Kidney epithelial cell (primary cell): ENCODE measurements at regions not wholly inside any gene's neighbourhood (a gene's known extent, or its start where the extent isn't known, plus 50 kb on each side); places are given as distances from the start of the nearest gene placed in this dataset.
A peak's percentile ranks its signal among the peaks of the same experiment; 100 is the strongest.
"Not testable (repeated sequence)": the region's sequence is repeated elsewhere in the genome, so short reads cannot be mapped to it uniquely, and the experiment has no call there.

Source experiments
- DNase-seq: peaks from one replicate; pipeline ENCODE4 v3.0.0-alpha.2; 2010; ENCODE audit warnings: low read depth
- H3K27me3 ChIP-seq: 2 replicates; pipeline ENCODE4 v1.6.0; 2011; ENCODE audit warnings: low read length; ENCODE audit not compliant: control insufficient read depth, insufficient read depth
- H3K36me3 ChIP-seq: 2 replicates; pipeline ENCODE4 v1.5.1; 2011; ENCODE audit warnings: low read length; ENCODE audit not compliant: control insufficient read depth, insufficient read depth
- H3K4me3 ChIP-seq: 2 replicates; pipeline ENCODE4 v1.5.1; 2011; ENCODE audit warnings: low read depth, mild to moderate bottlenecking, control low read depth, low read length
- TF ChIP-seq, protein P1 (sequence below): IDR thresholded peaks from 2 replicates; pipeline ENCODE4 v1.5.1; 2011; ENCODE audit warnings: mild to moderate bottlenecking, moderate library complexity, low read length, control low read depth, inconsistent platforms; ENCODE audit not compliant: insufficient read depth, poor library complexity, severe bottlenecking

DNA sequence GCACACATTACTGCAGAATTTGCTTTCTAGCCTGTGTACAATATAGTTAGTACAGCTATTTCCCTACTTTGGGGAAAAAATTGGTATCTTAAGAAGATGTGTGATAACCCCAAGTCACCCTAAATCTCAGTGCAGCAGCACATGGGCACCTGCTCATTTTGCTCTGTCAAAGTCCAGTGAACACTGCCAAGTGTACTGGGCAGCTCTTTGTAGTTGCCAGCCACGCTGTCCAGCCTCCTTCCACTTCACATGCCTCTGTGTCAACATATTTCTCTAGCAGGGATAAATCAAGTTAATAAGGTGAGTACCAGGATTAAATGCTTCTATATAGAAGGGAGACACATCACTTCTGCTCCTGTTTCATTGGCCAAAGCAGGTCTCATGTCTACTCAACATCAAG is 87.1 kb upstream of the CDC14C start:
- no peaks in the 10 kb centered on the region for H3K27me3 ChIP-seq
- no peaks in the 10 kb centered on the region for H3K36me3 ChIP-seq
- DNase-seq, result no peak
- TF ChIP-seq, protein P1, sequence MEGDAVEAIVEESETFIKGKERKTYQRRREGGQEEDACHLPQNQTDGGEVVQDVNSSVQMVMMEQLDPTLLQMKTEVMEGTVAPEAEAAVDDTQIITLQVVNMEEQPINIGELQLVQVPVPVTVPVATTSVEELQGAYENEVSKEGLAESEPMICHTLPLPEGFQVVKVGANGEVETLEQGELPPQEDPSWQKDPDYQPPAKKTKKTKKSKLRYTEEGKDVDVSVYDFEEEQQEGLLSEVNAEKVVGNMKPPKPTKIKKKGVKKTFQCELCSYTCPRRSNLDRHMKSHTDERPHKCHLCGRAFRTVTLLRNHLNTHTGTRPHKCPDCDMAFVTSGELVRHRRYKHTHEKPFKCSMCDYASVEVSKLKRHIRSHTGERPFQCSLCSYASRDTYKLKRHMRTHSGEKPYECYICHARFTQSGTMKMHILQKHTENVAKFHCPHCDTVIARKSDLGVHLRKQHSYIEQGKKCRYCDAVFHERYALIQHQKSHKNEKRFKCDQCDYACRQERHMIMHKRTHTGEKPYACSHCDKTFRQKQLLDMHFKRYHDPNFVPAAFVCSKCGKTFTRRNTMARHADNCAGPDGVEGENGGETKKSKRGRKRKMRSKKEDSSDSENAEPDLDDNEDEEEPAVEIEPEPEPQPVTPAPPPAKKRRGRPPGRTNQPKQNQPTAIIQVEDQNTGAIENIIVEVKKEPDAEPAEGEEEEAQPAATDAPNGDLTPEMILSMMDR, result no peak
- no peak overlapping the region for H3K4me3 ChIP-seq

DNA sequence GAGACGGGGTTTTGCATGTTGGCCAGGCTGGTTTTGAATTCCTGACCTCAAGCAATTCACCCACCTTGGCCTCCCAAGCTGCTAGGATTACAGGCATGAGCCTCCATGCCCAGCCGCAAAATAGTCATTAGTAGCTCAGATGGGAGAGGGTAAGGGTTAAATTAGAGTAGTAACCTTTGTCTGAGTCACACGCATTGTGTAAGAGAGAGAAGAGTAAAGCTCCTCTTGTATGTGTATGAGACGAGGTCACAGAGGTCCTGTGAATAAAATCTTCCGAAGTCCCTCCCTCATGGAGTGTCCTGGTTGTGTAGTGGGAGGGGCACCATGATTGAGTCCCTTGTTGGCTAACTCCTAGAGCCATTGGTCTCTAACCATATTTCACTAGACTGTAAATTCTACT is 85.2 kb upstream of the CDC14C start:
- H3K27me3 ChIP-seq, result no peaks in the 10 kb centered on the region
- no peak overlapping the region for H3K4me3 ChIP-seq
- TF ChIP-seq, protein P1, result no peak
- DNase-seq, result no peak
- H3K36me3 ChIP-seq, result no peaks in the 10 kb centered on the region

DNA sequence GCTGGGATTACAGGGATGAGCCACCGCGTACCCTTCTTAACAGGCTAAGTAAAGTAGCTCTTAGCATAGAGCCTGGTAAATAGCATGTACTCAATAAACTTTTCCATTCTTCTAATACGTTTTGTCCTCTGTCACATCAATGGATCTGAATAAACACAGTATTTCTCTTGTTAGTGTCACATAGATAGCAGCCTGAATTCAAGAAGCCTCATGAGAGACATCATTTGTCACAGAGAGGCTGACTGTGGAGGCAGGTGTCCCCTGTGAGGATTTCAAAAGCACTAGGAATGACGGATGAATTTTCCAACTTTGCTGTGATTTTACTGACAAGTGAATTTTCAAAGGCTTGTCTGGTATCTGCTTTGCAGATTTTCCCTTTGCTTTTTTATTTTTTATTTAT is 82.6 kb upstream of the CDC14C start:
- TF ChIP-seq, protein P1, result no peak
- Histone ChIP-seq H3K36me3 (no peaks in the 10 kb centered on the region), H3K4me3 (no peak overlapping the region), H3K27me3 (no peaks in the 10 kb centered on the region)
- no peak for DNase-seq

DNA sequence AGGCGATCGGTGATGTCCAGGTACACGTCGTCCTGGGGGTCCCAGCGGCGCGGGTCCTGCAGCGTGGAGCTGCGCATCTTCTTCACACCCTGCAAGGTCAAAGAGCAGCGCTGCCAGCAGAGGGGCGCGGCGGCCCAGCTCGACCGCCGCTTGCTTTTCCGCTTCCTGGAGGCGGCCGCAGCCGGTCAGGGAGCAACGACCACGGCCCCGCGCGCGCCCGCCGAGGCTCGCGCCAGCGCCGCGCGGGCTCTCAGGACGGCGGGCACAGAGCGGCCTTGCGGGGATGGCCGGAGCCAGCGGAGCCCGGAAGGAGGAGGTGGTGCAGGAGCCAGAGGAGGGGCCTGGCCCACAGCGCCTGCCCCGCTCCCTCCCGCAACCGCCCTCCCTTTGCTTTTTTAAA is 76.4 kb upstream of the CDC14C start:
- TF ChIP-seq, protein P1, result no peak
- DNase-seq, result no peak
- H3K36me3 ChIP-seq, result no peaks in the 10 kb centered on the region
- H3K27me3 ChIP-seq, result no peaks in the 10 kb centered on the region
- peak overlapping the region; percentile 11 for H3K4me3 ChIP-seq

DNA sequence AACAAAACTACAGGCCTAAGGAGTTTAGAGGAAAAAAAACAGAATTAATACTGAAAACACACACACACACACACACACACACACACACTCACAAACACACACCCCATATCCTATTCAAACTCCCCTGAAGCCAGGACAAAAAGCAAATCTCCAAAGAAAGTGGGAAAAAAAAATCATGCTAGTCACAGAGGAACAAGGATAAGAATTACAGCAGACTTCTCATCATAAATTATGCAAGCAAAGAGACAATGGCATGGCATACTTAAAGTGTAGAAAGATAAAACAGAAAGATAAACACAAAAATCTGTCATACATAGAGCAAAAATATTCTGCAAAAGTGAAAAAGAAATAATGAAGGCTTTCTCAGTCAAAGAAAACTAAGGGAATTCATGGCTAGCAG is 63.9 kb upstream of the CDC14C start:
- H3K36me3 ChIP-seq, H3K4me3 ChIP-seq, H3K27me3 ChIP-seq, DNase-seq: not testable (repeated sequence)

DNA sequence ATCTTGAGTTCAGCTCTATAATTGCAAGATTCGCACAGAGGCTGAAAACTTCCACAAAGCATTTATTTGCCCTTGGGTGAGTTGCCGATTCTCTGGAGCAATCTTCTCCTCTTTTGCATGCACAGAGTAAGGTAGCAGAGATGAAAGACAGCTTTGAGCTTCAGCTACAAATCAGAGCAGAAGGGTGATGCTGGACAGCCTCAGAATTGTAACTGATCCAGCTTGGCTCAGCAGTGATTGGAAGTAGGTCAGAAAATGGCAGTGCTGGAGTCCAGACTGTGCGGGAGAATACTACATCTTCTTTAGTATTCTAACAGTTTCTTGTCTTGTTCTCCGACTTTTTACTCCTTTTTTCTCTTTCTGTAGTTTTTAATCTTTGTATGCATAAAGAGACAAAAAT is 55.4 kb upstream of the CDC14C start:
- H3K27me3 ChIP-seq, result no peaks in the 10 kb centered on the region
- TF ChIP-seq, protein P1, result no peak
- no peak for DNase-seq
- no peaks in the 10 kb centered on the region for H3K36me3 ChIP-seq
- H3K4me3 ChIP-seq, result no peak overlapping the region
